ENCODE measurements at regions not wholly inside any gene's neighbourhood (a gene's known extent, or its start where the extent isn't known, plus 50 kb on each side); places are given as distances from the start of the nearest gene placed in this dataset.
"Not testable (repeated sequence)": the region's sequence is repeated elsewhere in the genome, so short reads cannot be mapped to it uniquely, and the experiment has no call there.

DNA sequence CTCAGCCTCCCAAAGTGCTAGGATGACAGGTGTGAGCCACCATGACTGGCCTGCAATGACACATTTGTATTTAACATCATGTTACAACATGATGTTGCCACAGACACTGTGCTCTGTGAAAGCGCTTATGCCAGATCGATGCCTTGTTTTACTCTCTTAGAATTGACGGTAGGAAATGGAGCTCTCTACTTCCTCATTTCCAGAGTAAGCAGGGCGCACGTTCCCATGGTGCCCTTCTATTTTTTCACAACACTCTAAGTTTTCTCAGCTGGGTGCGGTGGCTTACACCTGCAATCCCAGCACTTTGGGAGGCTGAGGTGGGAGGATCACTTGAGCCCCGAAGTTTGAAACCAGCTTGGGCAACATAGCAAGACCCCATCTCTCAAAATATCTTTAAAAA lies 60.7 kb upstream of the DHRSX start:
- DNase-seq: no peak

DNA sequence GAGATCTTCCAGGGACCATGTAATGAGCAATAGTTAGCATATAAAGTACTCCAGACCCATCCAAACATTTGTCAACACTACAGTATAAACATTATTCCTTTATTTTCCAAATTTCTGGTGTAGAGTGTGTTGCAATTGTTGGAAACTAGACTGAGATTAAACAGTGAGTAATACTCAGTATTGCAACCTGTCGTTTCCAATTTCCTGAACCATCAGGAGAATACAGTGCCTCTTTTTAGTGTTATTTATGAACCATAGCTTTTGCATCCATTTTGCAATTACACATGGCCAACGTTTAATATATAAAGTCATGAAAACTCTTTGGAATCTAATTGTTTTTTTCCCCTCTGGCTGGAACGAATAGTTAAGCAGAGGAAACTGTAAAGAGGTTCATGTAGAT lies 58.3 kb upstream of the DHRSX start:
- no peak for DNase-seq

DNA sequence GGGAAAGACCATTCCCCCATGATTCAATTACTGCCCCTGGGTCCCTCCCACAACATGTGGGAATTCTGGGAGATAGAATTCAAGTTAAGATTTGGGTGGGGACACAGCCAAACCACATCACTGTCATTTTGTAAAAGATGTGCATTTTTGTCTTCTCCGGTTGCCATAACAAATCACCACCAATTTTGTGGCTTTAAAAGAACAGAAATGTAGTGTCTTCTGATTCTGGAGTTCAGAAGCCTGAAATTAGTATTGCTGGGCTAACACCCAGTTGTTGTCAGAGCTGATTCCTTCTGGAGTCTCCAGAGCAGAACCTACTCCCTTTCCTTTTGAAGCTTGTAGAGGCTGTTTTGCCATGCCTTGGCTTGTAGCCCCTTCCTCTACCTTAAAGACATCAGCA lies 54.1 kb upstream of the DHRSX start:
- no peak for DNase-seq

DNA sequence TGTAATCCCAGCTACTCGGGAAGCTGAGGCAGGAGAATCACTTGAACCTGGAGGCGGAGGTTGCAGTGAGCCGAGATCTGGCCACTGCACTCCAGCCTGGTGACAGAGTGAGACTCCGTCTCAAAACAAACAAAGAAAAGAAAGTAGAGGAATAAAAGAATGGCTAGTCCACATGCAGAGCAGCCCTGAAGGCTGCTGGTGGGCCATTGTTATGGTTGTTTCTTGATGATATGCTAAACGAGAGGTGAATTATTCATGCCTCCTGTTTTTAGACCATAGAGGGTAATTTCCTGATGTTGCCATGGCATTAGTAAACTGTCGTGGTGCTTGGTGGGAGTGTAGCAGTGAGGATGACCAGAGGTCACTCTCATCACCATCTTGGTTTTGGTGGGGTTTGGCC lies 53.3 kb upstream of the DHRSX start:
- not testable (repeated sequence) for DNase-seq

DNA sequence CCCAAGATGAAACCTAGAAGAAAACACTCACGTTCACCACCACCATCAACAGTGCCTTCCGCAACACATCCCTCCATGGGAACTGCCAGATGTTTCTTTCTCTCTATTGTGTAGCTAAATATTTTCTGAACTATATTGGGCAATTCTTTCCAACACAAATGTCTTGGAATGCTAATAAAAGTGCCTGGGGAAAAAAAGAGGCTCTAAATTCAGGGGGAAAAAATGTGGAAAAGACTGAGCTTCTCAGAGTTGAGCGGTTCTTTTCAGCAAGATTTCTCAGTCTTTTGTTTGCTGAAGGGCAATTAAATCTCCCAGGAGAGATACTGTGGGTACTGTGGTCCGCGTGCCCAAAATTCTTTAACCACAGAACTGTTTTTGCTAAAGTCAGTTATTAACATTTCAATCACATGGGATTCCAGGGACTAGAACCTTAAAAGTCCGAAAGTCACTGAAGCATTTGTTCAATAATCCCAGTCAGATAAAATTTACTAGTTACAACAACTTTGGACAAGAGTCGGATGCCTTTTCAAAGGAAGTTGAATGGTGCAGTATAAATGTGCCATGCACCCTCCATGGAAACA lies 51.9 kb upstream of the DHRSX start:
- no peak for DNase-seq

DNA sequence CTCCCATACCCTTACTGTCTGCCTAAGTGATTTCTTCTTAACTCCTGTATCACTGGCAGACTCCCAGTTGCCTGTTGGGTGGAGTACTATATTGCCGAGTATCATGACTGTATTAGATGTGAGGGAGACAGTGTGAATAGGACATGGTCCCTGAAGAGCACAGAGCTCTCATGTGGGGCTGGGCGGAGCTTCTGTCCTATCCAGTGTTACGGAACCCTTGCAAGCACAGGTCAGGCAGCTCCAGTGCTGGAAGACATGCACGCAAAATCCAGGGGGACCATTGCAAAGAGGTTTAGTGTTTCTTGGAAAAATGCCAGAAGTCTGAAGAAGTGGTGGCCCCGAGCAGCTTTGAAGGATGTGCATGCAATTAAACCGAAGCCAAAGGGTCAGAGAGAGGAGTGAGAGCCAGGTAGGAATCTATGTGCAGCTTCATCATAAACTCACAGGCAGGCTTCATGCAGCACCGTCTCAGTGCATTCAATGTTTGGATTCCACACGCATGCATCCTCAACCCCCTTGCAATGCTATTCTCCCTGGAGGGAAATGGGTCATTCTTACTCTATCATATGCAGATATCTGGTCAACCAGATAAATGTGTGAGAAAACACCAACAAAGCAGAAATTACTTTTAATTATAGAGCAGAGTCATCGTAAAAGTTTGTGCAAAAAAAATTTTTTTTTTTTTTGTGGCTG lies 49.7 kb upstream of the DHRSX start:
- DNase-seq: no peak
